Heart left ventricle (tissue), 13 donors: ENCODE measurements at regions not wholly inside any gene's neighbourhood (a gene's known extent, or its start where the extent isn't known, plus 50 kb on each side); places are given as distances from the start of the nearest gene placed in this dataset.

Experiments
- CTCF ChIP-seq, 12 donors: fragments of 200-600 bp; sonication (generic) in 4 of 12; IDR thresholded peaks; one replicate each; pipeline versions ENCODE4 v1.5.0 to v1.8.0; 2018 to 2022; ENCODE audit warnings: antibody characterized with exemption in 12 of 12, mild to moderate bottlenecking in 5 of 12
- POLR2A ChIP-seq, 2 donors: fragments of 450-650 bp; IDR thresholded peaks; one replicate each; pipeline ENCODE4 v1.6.1; 2017; ENCODE audit warnings: antibody characterized with exemption in 2 of 2, mild to moderate bottlenecking in 2 of 2, moderate library complexity in 2 of 2
- donor health status: ischemic (EF 13 %, LVEDD 7.1; RV severe dilation, severe dysfunction).
- donor health status: DM: no; HTN: yes; CAD: no.
- donor health status: DM: no; HTN: no; CAD: no.
- donor health status: ischemic (EF 25% LVEDD 6.9; RV normal size, moderate dysfunction).
- donor health status: ischemic (EF 25% LVEDD 5.7; RV mildly dilated, moderate dysfunction).
- donor health status: ischemic (EF 35%, LVEDD 5.7; RV mildly dilated, moderate dysfunction).
- donor health status: nonischemic (EF 11% LVEDD 7.7; RV severe dilation, severe dysfunction).
- donor health status: DM: yes; HTN: yes; CAD: no.
- donor health status: PGD.
- donor health status: ischemic (EF 29% LVEDD 5.4; RV normal size, mild dysfunction).
- donor health status: nonischemic (EF 23%, LVEDD 6.1; RV moderate dilation, normal function).

GRCh38 chr5:18968966-18969365 is 1019.0 kb downstream of the CDH18 start:
- no peak for TF ChIP-seq CTCF (IDR thresholded peaks at IDR 0.05)
- no peak for TF ChIP-seq POLR2A (IDR thresholded peaks at IDR 0.05)
